Stimulated activated CD4-positive, alpha-beta T cell treated with anti-CD3 and anti-CD28 coated beads, Interleukin-4, amount 100 ng/mL, for 48 hours (primary cell): ENCODE measurements at regions not wholly inside any gene's neighbourhood (a gene's known extent, or its start where the extent isn't known, plus 50 kb on each side); places are given as distances from the start of the nearest gene placed in this dataset.
"Not testable (repeated sequence)": the region's sequence is repeated elsewhere in the genome, so short reads cannot be mapped to it uniquely, and the experiment has no call there.

Experiments used
- DNase-seq, 2 donors: peaks; one replicate each; pipeline ENCODE4 v3.0.0-alpha.2; 2020; ENCODE audit warnings: low read depth in 2 of 2

DNA sequence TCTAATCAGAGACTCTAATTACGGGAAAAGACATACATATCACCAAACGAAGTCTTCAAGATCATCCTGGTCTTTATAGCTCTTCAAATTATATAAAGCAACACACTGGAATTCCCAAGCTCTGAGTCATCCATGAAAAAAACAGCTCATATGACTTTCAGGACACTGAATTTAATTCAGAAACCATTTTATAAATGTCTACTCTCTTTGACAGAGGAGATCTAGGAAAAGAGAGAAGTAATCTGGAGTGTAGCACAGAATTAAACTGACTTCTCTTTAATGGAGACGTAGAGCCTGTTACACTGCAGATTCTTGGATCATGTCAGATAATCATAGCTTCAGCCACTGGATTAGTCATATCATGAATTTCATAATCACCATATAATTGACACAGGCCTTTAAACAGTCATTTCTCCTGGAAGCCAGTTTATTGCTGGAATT is 86.8 kb upstream of the WSB1 start:
- DNase-seq, result no peak

DNA sequence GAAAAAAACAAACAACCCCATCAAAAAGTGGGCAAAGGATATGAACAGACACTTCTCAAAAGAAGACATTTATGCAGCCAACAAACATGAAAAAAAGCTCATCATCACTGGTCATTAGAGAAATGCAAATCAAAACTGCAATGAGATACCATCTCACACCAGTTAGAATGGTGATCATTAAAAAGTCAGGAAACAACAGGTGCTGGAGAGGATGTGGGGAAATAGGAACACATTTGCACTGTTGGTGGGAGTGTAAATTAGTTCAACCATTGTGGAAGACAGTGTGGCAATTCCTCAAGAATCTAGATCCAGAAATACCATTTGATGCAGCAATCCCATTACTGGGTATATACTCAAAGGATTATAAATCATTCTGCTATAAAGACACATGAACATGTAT is 85.5 kb upstream of the WSB1 start:
- DNase-seq, result not testable (repeated sequence)

DNA sequence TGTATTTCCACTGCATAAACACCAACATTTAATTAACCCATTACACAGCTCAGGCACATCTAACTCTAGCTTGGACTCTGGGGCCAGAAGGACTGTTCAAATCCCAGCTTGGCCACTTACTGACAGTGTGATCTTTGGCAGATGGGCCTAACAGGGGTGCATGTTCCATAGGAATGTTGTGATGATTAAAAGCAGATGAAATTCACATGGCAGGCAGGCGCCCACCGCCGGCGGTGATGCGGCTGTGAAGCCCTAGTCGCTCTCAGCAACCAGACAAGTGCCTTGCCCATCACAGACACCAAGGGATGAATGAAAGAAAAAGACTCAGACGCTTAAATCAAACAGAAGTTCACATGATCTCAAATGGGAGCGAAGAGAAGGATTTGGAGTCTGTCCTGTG is 84.6 kb upstream of the WSB1 start:
- DNase-seq, result no peak

DNA sequence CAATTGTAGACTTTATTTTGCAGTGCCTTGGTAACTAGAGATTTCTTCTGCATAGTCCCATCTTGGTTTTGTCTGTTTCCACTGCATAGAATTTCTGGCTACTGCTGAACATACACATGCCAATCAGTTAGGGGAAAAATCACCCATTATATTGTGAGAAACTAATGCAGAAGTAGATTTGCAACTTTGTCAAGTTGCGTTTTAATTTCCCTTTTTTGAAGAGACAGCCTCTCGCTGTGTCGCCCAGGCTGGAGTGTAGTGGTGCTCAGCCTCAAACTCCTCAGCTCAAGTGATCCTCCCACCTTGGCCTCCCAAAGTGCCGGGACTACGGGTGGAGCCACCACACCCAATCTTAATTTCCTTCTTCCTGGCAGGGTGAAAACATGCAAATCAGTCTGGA is 83.1 kb upstream of the WSB1 start:
- not testable (repeated sequence) for DNase-seq

DNA sequence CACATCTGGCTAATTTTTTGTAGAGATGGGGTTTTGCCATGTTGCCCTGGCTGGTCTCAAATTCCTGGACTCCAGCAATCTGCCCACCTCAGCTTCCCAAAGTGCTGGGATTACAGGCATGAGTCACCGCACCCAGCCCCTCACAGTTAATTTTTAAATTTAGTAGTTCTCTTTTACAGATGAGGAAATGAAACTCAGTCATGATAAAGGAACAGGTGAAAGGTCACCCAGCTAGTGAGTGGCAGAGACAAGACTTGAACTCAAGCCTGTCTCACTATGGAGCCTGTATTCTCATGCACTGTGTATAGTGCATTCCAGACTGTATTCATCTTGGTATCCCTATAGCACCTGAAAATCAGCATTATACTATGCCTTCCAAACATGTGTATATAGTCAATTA is 77.1 kb upstream of the WSB1 start:
- DNase-seq, result no peak

DNA sequence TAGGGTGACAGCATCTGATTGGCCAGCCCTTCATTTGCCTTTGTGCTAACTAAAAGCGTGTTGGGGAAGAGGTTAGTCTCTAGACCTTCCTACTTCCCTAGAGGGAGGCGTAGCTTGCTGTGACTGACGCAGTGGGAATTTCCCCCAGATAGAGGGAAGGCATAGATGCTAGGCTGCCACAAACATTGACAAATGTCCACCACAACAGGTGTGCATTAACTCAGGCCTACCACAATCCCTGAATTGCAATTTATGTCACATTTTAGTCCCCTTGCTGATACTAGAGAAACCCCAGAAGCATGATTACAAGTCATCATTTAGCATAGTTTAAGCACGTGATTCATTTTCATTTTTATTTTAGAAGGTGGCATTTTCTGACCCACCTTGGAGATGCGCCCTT is 76.3 kb upstream of the WSB1 start:
- DNase-seq, result no peak

DNA sequence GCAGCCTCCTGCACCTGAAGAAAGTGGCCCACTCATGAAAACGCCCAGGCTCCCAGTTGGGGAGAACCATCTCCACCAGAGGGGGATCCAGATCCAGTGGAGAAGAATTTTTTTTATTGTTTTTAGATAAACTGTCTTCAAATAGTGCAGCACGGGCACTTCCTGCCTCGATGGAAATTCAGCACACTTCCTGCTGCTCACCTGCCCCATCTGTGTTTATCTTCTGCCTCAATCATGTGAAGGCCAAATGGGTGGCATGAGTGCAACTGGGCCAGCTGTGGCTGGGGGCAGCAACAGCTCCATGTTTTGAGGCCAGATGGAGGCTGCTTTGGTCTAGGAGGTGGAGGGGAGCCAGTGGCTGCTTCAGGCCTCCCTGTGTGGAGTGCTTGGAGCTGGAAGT is 75.9 kb upstream of the WSB1 start:
- DNase-seq, result no peak

GRCh38 chr17:27218719-27219488 is 75.0 kb upstream of the WSB1 start:
- DNase-seq, result no peak

DNA sequence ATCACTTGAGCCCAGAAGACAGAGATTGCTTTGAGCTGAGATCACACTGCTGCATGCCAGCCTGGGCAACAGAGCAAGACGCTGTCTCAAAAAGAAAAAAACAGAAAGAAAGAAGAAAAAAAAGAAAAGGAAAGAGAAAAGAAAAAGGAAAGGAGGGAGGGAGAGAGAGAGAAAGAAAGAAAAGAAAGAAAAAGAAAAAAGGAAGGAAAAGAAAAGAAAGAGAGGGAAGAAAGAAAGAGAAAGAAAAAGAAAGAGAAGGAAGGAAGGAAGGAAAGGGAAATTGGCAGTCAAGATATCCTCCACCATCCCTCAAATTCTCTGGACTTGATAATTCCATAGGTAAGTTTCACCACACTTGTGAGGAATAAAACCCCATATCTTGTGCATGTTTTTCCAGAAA is 71.4 kb upstream of the WSB1 start:
- no peak for DNase-seq

- DNase-seq, result no peak
Observed at GRCh38 chr17:27224526-27225315, 69.2 kb upstream of the WSB1 start.

DNA sequence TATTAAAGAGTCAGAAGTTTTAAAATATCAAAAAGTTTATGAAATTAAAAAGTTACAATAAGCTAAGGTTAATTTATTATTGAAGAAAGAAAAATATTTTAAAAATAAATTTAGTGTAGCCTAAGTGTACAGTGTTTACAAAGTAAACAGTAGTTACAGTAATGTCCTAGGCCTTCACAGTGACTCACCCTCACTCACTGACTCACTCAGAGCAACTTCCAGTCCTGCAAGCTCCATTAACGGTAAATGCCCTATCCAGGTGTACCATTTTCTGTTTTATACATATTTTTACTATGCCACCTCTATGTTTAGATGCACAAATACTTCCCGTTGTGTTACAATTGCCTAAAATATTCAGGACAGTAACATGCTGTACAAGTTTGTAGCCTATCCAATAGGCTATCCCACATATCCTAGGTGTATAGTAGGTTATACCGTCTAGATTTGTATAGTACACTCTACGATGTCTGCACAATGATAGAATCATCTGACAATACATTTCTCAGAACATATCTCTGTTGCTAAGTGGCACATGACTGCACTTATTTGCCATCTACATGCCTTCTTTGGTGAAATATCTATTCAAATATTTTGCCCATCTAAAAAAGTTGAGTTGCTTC is 67.2 kb upstream of the WSB1 start:
- no peak for DNase-seq

GRCh38 chr17:27230996-27231395 is 62.9 kb upstream of the WSB1 start:
- no peak for DNase-seq

- DNase-seq, result no peak
Observed at GRCh38 chr17:27232328-27232727, 61.6 kb upstream of the WSB1 start.

DNA sequence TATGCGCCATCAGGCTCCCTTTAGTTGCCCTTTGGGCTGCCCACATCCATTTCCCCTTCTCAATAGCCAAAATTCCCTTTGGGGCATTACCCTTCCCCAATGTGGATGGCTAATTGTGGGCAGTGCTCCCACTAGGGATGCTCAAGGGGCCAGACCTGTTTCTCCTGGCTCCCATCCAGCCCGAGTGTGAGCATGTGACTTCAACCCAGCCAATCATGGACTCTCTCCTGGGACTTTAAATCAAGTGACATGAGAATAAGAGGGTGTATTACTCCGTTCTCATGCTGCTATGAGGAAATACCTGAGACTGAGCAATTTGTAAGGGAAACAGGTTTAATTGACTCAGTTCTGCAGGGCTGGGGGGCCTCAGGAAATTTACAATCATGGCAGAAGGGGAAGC is 60.9 kb upstream of the WSB1 start:
- DNase-seq, result no peak

GRCh38 chr17:27233776-27234175 is 60.1 kb upstream of the WSB1 start:
- no peak for DNase-seq

GRCh38 chr17:27236717-27237315 is 57.1 kb upstream of the WSB1 start:
- peak; percentile 57 to 77 for DNase-seq

- no peak for DNase-seq
Observed at GRCh38 chr17:27237890-27238289, 56.0 kb upstream of the WSB1 start.

DNA sequence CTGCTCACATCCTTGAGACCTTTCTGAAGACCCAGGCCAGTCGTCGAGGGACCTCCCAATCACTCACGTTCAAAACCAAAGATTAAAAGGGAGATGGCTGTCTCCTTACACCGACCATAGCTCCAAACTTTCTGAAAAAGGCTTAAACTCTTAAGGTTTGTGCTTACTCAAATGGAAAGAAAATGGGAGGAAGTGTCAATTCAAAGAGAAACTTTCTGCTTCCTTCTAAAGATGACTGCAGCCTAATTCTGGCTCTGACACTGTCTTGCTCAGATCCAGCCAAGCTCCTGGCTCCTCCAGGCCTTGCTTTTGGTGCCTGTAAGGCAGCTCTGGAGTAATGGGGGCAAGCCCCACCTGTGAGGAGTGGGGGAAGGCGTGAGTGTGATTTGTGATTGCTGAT is 54.9 kb upstream of the WSB1 start:
- no peak for DNase-seq

- no peak for DNase-seq
Observed at GRCh38 chr17:27239584-27239983, 54.3 kb upstream of the WSB1 start.

GRCh38 chr17:27240086-27240801 is 53.7 kb upstream of the WSB1 start:
- DNase-seq, result no peak

GRCh38 chr17:27240802-27241155 is 53.1 kb upstream of the WSB1 start:
- DNase-seq, result no peak
